ENCODE measurements at regions not wholly inside any gene's neighbourhood (a gene's known extent, or its start where the extent isn't known, plus 50 kb on each side); places are given as distances from the start of the nearest gene placed in this dataset.

DNA sequence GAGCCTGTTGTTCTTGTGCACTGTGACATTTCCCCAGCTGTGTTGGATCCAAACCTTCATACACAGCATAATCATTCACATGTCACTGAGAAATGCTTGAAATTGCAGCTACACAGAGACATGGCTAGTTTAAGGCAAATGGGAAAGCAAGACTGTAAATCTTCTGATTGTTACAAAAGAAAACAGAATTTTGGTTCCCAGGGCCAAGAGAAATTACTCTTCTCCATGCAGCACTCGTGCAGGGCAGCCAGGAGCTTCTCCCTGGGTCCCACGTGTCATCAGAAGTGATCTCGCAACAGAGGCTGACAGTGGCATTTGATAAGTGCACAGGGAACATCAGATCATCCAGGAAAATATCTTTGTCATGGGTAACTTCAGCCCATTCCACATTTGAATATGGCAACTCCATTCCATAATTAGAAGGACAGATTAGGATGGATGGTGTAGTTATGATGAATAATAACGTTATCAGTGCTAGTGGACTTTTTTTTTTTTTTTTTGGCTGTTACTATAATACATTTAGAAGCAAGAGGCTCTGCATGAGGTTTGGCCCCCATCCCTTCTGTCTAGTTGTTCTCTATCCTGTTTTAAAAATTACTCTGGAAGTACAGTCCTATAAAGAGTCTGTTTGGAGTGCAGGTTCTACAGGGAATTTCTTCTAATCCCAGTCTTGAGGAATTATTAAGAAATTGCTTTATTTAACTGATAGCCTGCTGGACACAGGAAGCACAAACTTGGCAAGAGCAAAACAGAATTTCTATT, 571.0 kb upstream of the NOX3 start:
- no peaks in the 10 kb centered on the region for H3K4me1 ChIP-seq (ENCODE audit: control insufficient read depth, low read depth, low read length)
- H3K36me3 ChIP-seq (ENCODE audit: control insufficient read depth, low read depth, low read length): no peaks in the 10 kb centered on the region
- no peak overlapping the region for H3K4me3 ChIP-seq (ENCODE audit: low read length)
- no peak overlapping the region for H3K27ac ChIP-seq (ENCODE audit: low read length)
- H3K9me3 ChIP-seq (ENCODE audit: control insufficient read depth, low read depth, low read length): peaks cover 7% of the 10 kb centered on the region
- H3K9ac ChIP-seq (ENCODE audit: low read length): no peak overlapping the region
- no peaks in the 10 kb centered on the region for H3K27me3 ChIP-seq (ENCODE audit: control insufficient read depth, insufficient read depth, low read length)

DNA sequence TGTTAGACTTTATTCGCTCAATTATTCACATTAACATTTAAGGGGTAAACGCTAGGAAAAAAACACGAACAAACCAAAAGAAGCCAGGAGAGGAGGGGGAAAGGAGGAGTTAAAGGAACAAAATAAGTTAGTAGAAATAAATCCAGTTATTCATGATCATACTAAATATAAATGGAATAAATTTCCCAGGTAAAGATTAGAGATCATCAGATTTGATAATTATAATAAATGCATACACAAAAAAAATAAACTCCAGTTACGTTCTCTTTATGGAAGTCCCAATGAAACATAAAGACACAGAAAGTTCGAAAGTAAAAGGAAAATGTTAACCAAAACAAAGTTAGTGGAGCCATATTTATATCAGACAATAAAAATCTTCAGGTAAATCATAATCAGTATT, 568.7 kb upstream of the NOX3 start:
- no peak overlapping the region for H3K9ac ChIP-seq (ENCODE audit: low read length)
- H3K36me3 ChIP-seq (ENCODE audit: control insufficient read depth, low read depth, low read length): no peaks in the 10 kb centered on the region
- H3K27me3 ChIP-seq (ENCODE audit: control insufficient read depth, insufficient read depth, low read length): no peaks in the 10 kb centered on the region
- H3K4me1 ChIP-seq (ENCODE audit: control insufficient read depth, low read depth, low read length): no peaks in the 10 kb centered on the region
- peaks cover 7% of the 10 kb centered on the region for H3K9me3 ChIP-seq (ENCODE audit: control insufficient read depth, low read depth, low read length)
- H3K4me3 ChIP-seq (ENCODE audit: low read length): no peak overlapping the region
- H3K27ac ChIP-seq (ENCODE audit: low read length): no peak overlapping the region

DNA sequence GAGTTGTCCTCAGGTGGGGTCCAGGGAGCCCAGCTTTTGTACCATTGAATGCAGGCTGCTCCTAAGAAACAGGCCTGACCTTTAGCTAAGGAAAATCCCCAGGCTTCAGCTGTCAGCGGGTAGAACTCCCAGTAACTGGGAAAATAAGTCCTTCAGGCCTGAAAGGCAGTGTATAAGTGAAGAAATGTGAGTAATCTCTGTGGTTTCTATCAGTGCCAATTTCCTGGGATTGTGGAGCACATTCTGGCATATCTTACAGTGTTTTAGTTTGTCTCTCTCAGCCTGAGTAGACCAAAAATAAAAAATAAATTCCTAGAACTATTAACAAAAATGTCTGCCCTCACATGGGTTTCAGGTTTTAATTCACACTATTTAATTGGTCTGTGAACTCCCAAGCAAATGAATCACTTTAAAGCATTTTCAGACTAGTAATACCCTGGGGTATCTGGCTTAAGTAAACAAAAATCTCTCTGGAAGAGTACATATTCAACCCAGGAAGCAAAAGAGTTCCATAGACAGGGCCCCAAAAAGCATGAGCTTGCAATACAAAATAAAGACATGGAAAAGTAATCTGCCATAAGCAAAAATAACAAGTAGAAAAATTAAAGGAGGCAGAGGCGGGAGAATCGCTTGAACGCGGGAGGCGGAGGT, 566.2 kb upstream of the NOX3 start:
- Histone ChIP-seq H3K4me3 (ENCODE audit: low read length) (no peak overlapping the region), H3K27me3 (ENCODE audit: control insufficient read depth, insufficient read depth, low read length) (no peaks in the 10 kb centered on the region), H3K36me3 (ENCODE audit: control insufficient read depth, low read depth, low read length) (no peaks in the 10 kb centered on the region), H3K4me1 (ENCODE audit: control insufficient read depth, low read depth, low read length) (no peaks in the 10 kb centered on the region), H3K9ac (ENCODE audit: low read length) (no peak overlapping the region), H3K9me3 (ENCODE audit: control insufficient read depth, low read depth, low read length) (peaks cover 7% of the 10 kb centered on the region), H3K27ac (ENCODE audit: low read length) (no peak overlapping the region)

DNA sequence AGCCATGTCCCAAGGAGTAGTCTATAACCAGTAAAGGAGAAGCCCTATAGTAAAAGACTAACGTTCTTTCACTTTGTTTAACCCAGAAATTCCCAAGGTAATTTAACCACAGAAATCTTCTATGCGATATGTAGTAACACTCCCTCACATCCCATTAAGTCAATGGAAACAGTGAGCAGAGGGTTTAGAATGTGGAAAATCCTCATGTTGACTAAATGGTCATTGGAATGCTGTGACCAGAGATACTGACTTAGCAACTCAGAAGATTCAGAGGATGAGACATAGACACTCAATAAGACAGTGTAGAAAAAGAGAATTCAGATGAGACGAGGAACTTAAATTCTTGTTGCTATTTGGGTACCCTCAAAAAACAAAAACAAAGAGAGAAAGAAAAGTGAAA, 562.2 kb upstream of the NOX3 start:
- H3K27ac ChIP-seq (ENCODE audit: low read length): no peak overlapping the region
- no peak overlapping the region for H3K4me3 ChIP-seq (ENCODE audit: low read length)
- H3K9me3 ChIP-seq (ENCODE audit: control insufficient read depth, low read depth, low read length): no peaks in the 10 kb centered on the region
- no peaks in the 10 kb centered on the region for H3K4me1 ChIP-seq (ENCODE audit: control insufficient read depth, low read depth, low read length)
- H3K27me3 ChIP-seq (ENCODE audit: control insufficient read depth, insufficient read depth, low read length): no peaks in the 10 kb centered on the region
- no peaks in the 10 kb centered on the region for H3K36me3 ChIP-seq (ENCODE audit: control insufficient read depth, low read depth, low read length)
- H3K9ac ChIP-seq (ENCODE audit: low read length): no peak overlapping the region

DNA sequence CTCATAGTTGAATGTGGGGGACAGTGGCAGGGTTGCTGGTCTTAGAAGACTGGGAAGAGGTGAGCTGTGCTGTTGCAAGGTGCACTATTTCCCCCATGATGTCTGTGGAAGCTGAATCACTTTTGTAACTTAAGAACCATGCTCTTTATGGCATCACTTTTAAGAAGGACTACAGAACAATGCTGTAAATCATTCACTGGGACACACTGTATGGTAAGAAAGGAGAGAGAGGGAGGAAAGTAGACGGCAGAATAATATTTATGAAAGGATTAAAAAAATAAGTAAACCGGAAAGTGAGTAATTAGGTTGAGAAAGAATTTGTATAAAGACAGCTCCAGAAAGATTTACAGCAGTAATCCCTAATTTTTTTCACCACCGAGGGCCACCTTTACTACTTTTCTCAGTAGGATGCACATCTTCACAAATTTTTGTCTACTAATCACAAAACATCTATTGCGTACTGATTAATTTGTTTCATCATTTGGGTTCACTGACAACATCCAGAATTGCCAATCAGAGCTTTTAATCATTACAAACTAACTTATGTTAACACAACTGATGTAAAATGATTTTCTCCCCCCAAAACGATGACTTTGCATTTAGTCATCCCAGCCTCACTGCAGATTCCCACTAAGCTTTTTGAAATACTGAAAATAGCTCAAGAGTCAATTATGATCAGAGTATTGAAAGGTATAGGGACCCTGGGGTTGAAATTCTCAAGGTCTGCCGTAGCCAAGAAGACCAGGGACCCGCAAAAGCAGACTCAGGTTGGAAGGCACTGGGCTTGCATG, 560.7 kb upstream of the NOX3 start:
- H3K4me1 ChIP-seq (ENCODE audit: control insufficient read depth, low read depth, low read length): no peaks in the 10 kb centered on the region

DNA sequence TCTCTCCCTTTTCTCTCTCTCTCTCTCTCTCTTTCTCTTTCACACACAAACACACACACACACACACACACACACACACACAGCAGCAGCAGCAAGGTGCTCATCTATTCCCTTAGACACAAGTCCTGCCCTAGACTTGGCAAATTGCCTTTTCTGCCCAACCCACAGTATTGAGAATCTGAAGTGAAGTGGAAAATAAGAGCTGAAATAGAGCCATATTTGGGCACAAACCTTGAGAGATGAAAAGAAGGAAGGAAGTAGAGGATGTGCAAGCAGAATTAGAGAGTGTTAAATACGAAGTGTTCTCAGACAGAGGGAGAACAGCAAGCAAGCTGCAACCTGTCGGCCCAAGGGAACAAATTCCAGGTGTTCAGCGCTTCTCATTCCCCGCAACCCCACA, 557.5 kb upstream of the NOX3 start:
- Histone ChIP-seq H3K27me3 (ENCODE audit: control insufficient read depth, insufficient read depth, low read length) (no peaks in the 10 kb centered on the region), H3K4me3 (ENCODE audit: low read length) (no peak overlapping the region), H3K4me1 (ENCODE audit: control insufficient read depth, low read depth, low read length) (no peaks in the 10 kb centered on the region), H3K9me3 (ENCODE audit: control insufficient read depth, low read depth, low read length) (no peaks in the 10 kb centered on the region), H3K36me3 (ENCODE audit: control insufficient read depth, low read depth, low read length) (no peaks in the 10 kb centered on the region), H3K27ac (ENCODE audit: low read length) (no peak overlapping the region), H3K9ac (ENCODE audit: low read length) (no peak overlapping the region)

More for the DNA sequence above, 560.7 kb upstream of the NOX3 start:
- Histone ChIP-seq H3K36me3 (ENCODE audit: control insufficient read depth, low read depth, low read length) (no peaks in the 10 kb centered on the region), H3K4me3 (ENCODE audit: low read length) (no peak overlapping the region), H3K27me3 (ENCODE audit: control insufficient read depth, insufficient read depth, low read length) (no peaks in the 10 kb centered on the region), H3K9ac (ENCODE audit: low read length) (no peak overlapping the region), H3K9me3 (ENCODE audit: control insufficient read depth, low read depth, low read length) (no peaks in the 10 kb centered on the region), H3K27ac (ENCODE audit: low read length) (no peak overlapping the region)

DNA sequence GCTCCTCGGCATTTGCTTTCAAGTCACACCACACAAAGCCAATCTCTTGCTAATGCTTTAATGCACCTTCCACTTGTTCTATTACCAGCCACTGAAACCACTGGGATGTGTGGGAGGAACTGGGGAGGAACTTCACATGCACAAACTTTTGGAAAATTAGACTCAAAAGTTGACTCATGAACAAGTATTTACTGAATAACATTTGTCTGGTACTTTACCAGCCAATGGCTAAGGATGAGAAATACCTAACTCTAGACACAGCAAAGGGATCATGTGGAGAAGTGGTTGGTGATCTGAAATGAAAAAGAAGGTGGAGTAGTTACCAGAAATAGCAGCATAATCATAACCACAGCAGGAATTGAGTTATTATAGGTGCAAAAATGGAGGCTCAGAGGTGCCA, 554.0 kb upstream of the NOX3 start:
- Histone ChIP-seq H3K27ac (ENCODE audit: low read length) (no peak overlapping the region), H3K4me3 (ENCODE audit: low read length) (no peak overlapping the region), H3K4me1 (ENCODE audit: control insufficient read depth, low read depth, low read length) (no peaks in the 10 kb centered on the region), H3K36me3 (ENCODE audit: control insufficient read depth, low read depth, low read length) (no peaks in the 10 kb centered on the region), H3K27me3 (ENCODE audit: control insufficient read depth, insufficient read depth, low read length) (no peaks in the 10 kb centered on the region), H3K9ac (ENCODE audit: low read length) (no peak overlapping the region), H3K9me3 (ENCODE audit: control insufficient read depth, low read depth, low read length) (no peaks in the 10 kb centered on the region)

DNA sequence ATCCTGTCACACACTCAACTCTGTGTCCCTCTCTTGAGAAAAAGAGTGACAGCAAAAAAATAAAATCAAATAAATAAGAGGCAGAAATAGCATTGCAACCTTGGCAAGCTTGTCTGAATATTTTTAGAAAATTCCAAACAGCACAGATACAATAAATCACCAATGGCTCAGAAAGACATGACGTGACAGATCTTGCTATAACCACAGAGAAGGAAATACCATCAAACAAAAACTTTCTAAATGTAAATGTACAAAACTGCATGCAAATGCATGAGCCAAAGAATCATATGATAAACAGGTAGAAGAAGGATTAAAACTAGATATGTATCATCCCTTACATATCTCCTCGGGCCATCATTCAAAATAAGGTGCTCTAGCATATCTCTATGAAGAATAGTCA, 549.2 kb upstream of the NOX3 start:
- Histone ChIP-seq H3K27ac (ENCODE audit: low read length) (no peak overlapping the region), H3K4me1 (ENCODE audit: control insufficient read depth, low read depth, low read length) (no peaks in the 10 kb centered on the region), H3K9ac (ENCODE audit: low read length) (no peak overlapping the region), H3K4me3 (ENCODE audit: low read length) (no peak overlapping the region), H3K9me3 (ENCODE audit: control insufficient read depth, low read depth, low read length) (no peaks in the 10 kb centered on the region), H3K27me3 (ENCODE audit: control insufficient read depth, insufficient read depth, low read length) (no peaks in the 10 kb centered on the region), H3K36me3 (ENCODE audit: control insufficient read depth, low read depth, low read length) (no peaks in the 10 kb centered on the region)

DNA sequence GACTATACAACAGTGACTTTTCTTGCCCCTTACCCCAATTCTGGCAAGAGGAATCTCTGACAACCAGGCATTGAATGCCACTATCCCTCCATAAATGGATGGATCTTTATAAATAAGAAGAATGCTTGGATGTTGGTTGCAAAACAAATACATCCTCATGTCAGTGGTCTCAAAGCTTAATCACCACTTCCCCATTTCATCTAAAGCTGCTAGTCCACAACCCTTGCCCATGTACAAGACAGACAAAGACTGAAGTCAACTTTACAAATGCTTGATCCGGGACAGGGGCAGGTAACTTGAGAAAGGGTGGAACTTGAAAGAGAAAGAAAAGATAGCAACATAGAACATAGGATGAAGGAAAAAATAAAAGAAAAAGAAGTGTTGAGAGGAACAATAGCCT, 540.5 kb upstream of the NOX3 start:
- no peak overlapping the region for H3K4me3 ChIP-seq (ENCODE audit: low read length)
- no peaks in the 10 kb centered on the region for H3K9me3 ChIP-seq (ENCODE audit: control insufficient read depth, low read depth, low read length)
- no peak overlapping the region for H3K27ac ChIP-seq (ENCODE audit: low read length)
- H3K9ac ChIP-seq (ENCODE audit: low read length): no peak overlapping the region
- H3K27me3 ChIP-seq (ENCODE audit: control insufficient read depth, insufficient read depth, low read length): no peaks in the 10 kb centered on the region
- H3K4me1 ChIP-seq (ENCODE audit: control insufficient read depth, low read depth, low read length): no peaks in the 10 kb centered on the region
- no peaks in the 10 kb centered on the region for H3K36me3 ChIP-seq (ENCODE audit: control insufficient read depth, low read depth, low read length)

DNA sequence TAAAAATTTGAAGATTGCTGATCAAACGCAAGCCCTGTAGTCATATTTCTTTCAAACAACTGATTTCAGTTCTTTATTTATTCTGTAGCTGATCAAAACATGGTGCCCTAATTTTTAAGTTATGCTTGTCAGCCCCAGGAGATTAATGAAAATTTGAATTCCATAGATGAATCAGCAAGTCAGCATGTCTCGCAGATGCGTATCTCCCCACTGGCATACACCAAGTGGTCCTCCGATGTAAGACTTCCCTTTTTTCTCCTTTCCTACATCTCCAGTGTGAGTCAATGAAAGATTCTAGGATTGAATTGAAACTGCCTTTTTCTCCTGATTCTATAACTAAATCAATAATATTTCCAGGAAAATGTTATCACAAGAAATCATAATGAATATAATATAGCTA, 539.6 kb upstream of the NOX3 start:
- H3K9ac ChIP-seq (ENCODE audit: low read length): no peak overlapping the region
- H3K27me3 ChIP-seq (ENCODE audit: control insufficient read depth, insufficient read depth, low read length): no peaks in the 10 kb centered on the region
- no peak overlapping the region for H3K4me3 ChIP-seq (ENCODE audit: low read length)
- no peaks in the 10 kb centered on the region for H3K4me1 ChIP-seq (ENCODE audit: control insufficient read depth, low read depth, low read length)
- no peak overlapping the region for H3K27ac ChIP-seq (ENCODE audit: low read length)
- H3K9me3 ChIP-seq (ENCODE audit: control insufficient read depth, low read depth, low read length): no peaks in the 10 kb centered on the region
- no peaks in the 10 kb centered on the region for H3K36me3 ChIP-seq (ENCODE audit: control insufficient read depth, low read depth, low read length)

DNA sequence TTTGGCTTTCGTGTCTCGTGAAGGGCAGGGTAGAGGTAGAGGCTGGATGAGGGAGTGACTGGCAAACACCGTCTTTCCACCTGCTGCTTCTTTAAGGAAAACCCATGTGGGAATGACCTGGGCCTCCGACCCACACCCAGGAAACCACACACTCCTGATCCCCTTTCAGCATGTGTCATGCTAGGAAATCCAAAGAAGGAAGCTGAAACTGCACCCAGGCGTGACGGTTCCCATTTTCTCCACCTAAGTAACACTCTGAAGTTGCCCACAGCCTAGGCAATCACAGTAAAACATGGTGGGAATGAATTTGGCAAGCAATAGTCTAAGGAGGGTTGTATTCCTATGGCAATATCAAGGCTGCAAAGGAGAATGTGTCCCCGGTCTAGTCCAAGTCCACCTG, 538.4 kb upstream of the NOX3 start:
- Histone ChIP-seq H3K27me3 (ENCODE audit: control insufficient read depth, insufficient read depth, low read length) (no peaks in the 10 kb centered on the region), H3K9me3 (ENCODE audit: control insufficient read depth, low read depth, low read length) (no peaks in the 10 kb centered on the region), H3K27ac (ENCODE audit: low read length) (no peak overlapping the region), H3K9ac (ENCODE audit: low read length) (no peak overlapping the region), H3K4me1 (ENCODE audit: control insufficient read depth, low read depth, low read length) (no peaks in the 10 kb centered on the region), H3K36me3 (ENCODE audit: control insufficient read depth, low read depth, low read length) (no peaks in the 10 kb centered on the region), H3K4me3 (ENCODE audit: low read length) (no peak overlapping the region)

Measured in iPS-18a (cell line).